ENCODE measurements at regions not wholly inside any gene's neighbourhood (a gene's known extent, or its start where the extent isn't known, plus 50 kb on each side); places are given as distances from the start of the nearest gene placed in this dataset.

- Histone ChIP-seq H3K9me3 (ENCODE audit: control insufficient read depth, insufficient read depth, low read depth, low read length) (no peaks in the 10 kb centered on the region), H3K36me3 (ENCODE audit: control insufficient read depth in 2 of 2, insufficient read depth in 1 of 2, low read length in 2 of 2) (no peaks in the 10 kb centered on the region), H3K4me3 (ENCODE audit: low read depth, low read length) (no peak overlapping the region), H3K27ac (ENCODE audit: extremely low read depth, low read depth, low read length) (no peak overlapping the region), H3K4me1 (ENCODE audit: control insufficient read depth, insufficient read depth, low read length) (peaks cover 3% of the 10 kb centered on the region; the same call in 1 of the 2 replicates)
- ChIA-PET POLR2A (no interaction called here), CTCF (no interaction called here)
- TF ChIP-seq ZIC2 (tag by site-specific recombination; IDR thresholded peaks at IDR 0.05): no peak
- no peak for TF ChIP-seq ZNF335 (tag by site-specific recombination; conservative IDR thresholded peaks at IDR 0.05)
- TF ChIP-seq KLF7 (tag by site-specific recombination; IDR thresholded peaks at IDR 0.05; ENCODE audit: borderline replicate concordance): no peak
- TF ChIP-seq ZNF521 (tag by site-specific recombination; IDR thresholded peaks at IDR 0.05): no peak
- no peak for TF ChIP-seq ZBTB7A (tag by site-specific recombination; IDR thresholded peaks at IDR 0.05; ENCODE audit: low read depth)
- no peak for TF ChIP-seq ZNF423 (tag by site-specific recombination; IDR thresholded peaks at IDR 0.05)
- no peak for TF ChIP-seq ZBTB8A (tag by site-specific recombination; IDR thresholded peaks at IDR 0.05)
- no peak for TF ChIP-seq ZNF501 (tag by site-specific recombination; IDR thresholded peaks at IDR 0.05)
- TF ChIP-seq GFI1B (tag by site-specific recombination; IDR thresholded peaks at IDR 0.05): no peak
- TF ChIP-seq ZNF394 (tag by site-specific recombination; IDR thresholded peaks at IDR 0.05; ENCODE audit: borderline replicate concordance): no peak
- no peak for TF ChIP-seq SCRT1 (tag by site-specific recombination; IDR thresholded peaks at IDR 0.05; ENCODE audit: borderline replicate concordance)
Observed at GRCh38 chr7:51630933-51631332, 314.3 kb upstream of the COBL start.

- H3K9me3 ChIP-seq (ENCODE audit: control insufficient read depth, insufficient read depth, low read depth, low read length): no peaks in the 10 kb centered on the region
- H3K36me3 ChIP-seq (ENCODE audit: control insufficient read depth in 2 of 2, insufficient read depth in 1 of 2, low read length in 2 of 2): no peaks in the 10 kb centered on the region
- no peak overlapping the region for H3K27ac ChIP-seq (ENCODE audit: extremely low read depth, low read depth, low read length)
- H3K4me3 ChIP-seq (ENCODE audit: low read depth, low read length): no peak overlapping the region
- TF ChIP-seq TCF7L2 (IDR thresholded peaks at IDR 0.05; ENCODE audit: borderline replicate concordance, low read depth, low read length) (no peak), ZNF157 (tag by site-specific recombination; IDR thresholded peaks at IDR 0.05) (no peak), ZBTB17 (tag by site-specific recombination; IDR thresholded peaks at IDR 0.05) (no peak), PBX3 (CRISPR knock-in tag; IDR thresholded peaks at IDR 0.05) (no peak), ZNF366 (tag by site-specific recombination; conservative IDR thresholded peaks at IDR 0.05) (no peak), ZNF555 (tag by site-specific recombination; conservative IDR thresholded peaks at IDR 0.05) (no peak), ZNF2 (tag by site-specific recombination; IDR thresholded peaks at IDR 0.05) (no peak), ZNF18 (tag by site-specific recombination; IDR thresholded peaks at IDR 0.05) (no peak)
- peaks cover 3% of the 10 kb centered on the region; the same call in 1 of the 2 replicates for H3K4me1 ChIP-seq (ENCODE audit: control insufficient read depth, insufficient read depth, low read length)
- ChIA-PET POLR2A (no interaction called here), CTCF (no interaction called here)
Observed at GRCh38 chr7:51629206-51629605, 312.6 kb upstream of the COBL start.

- Histone ChIP-seq H3K4me1 (ENCODE audit: control insufficient read depth, insufficient read depth, low read length) (no peaks in the 10 kb centered on the region), H3K4me3 (ENCODE audit: low read depth, low read length) (no peak overlapping the region), H3K36me3 (ENCODE audit: control insufficient read depth in 2 of 2, insufficient read depth in 1 of 2, low read length in 2 of 2) (no peaks in the 10 kb centered on the region), H3K9me3 (ENCODE audit: control insufficient read depth, insufficient read depth, low read depth, low read length) (no peaks in the 10 kb centered on the region; the same call in 1 of the 2 replicates), H3K27ac (ENCODE audit: extremely low read depth, low read depth, low read length) (no peak overlapping the region)
- POLR2A ChIA-PET: no interaction called here
- no peak for TF ChIP-seq ZNF2 (tag by site-specific recombination; IDR thresholded peaks at IDR 0.05)
- no peak for TF ChIP-seq ZNF488 (tag by site-specific recombination; IDR thresholded peaks at IDR 0.05)
- TF ChIP-seq ZNF777 (tag by site-specific recombination; IDR thresholded peaks at IDR 0.05; ENCODE audit: borderline replicate concordance): no peak
- TF ChIP-seq SP3 (tag by site-specific recombination; IDR thresholded peaks at IDR 0.05): no peak
- no peak for TF ChIP-seq HOXA7 (CRISPR knock-in tag; IDR thresholded peaks at IDR 0.05; ENCODE audit: borderline replicate concordance)
- TF ChIP-seq ZNF266 (tag by site-specific recombination; IDR thresholded peaks at IDR 0.05; ENCODE audit: low read depth): no peak
- no peak for TF ChIP-seq ZNF639 (tag by site-specific recombination; IDR thresholded peaks at IDR 0.05)
- no peak for TF ChIP-seq ZNF423 (tag by site-specific recombination; IDR thresholded peaks at IDR 0.05)
- CTCF ChIA-PET: no interaction called here
Observed at GRCh38 chr7:51621956-51622355, 305.3 kb upstream of the COBL start.

Measured in HEK293 (cell line).